Endothelial cell of umbilical vein (primary cell): ENCODE measurements at regions not wholly inside any gene's neighbourhood (a gene's known extent, or its start where the extent isn't known, plus 50 kb on each side); places are given as distances from the start of the nearest gene placed in this dataset.

Source experiments
- BruUV-seq: library from RNA; stranded (reverse); fragments of 400-500 nt; replicated peaks from 2 replicates; lab custom pipeline; 2021; lab: Mats Ljungman, UMichigan
- CTCF ChIA-PET: fragments of 300-600, 350-600 bp; sonication (Branson Sonifier 250); formaldehyde crosslinking; loops from one replicate; lab custom pipeline; 2021; ENCODE audit warnings: antibody characterized with exemption, inconsistent platforms; lab: Charles Lee
- POLR2A ChIA-PET: fragments of 300-600, 350-600 bp; sonication (Branson Sonifier 250); formaldehyde crosslinking; loops from one replicate; lab custom pipeline; 2021; ENCODE audit warnings: antibody characterized with exemption, inconsistent platforms; lab: Charles Lee
- DNase-seq: peaks from one replicate; pipeline ENCODE4 v3.0.0-alpha.2; 2011; ENCODE audit warnings: low read depth, low spot score
- FAIRE-seq: peaks from 2 replicates; lab custom pipeline; 2011; peaks lifted over from hg19 to GRCh38; lab: Jason Lieb, UNC
- H2AFZ ChIP-seq: 2 replicates; pipeline ENCODE4 v1.6.0; 2012; ENCODE audit warnings: low read depth, low read length, control low read depth, inconsistent platforms
- H3K27ac ChIP-seq: 2 replicates; pipeline ENCODE4 v1.5.1; 2011; ENCODE audit warnings: low read depth, mild to moderate bottlenecking, control low read depth, low read length, moderate library complexity; ENCODE audit not compliant: insufficient read depth
- H3K27me3 ChIP-seq, 2 experiments: 2 replicates each; pipeline versions ENCODE4 v1.6.0 to v1.6.1; 2011; ENCODE audit warnings: low read length in 2 of 2, mixed read lengths in 1 of 2; ENCODE audit not compliant: control insufficient read depth in 2 of 2, insufficient read depth in 2 of 2
- H3K36me3 ChIP-seq, 2 experiments: 2 replicates in 1 of 2; 3 replicates in 1 of 2; pipeline ENCODE4 v1.5.1; 2011; ENCODE audit warnings: low read length in 2 of 2, mild to moderate bottlenecking in 1 of 2, moderate library complexity in 1 of 2; ENCODE audit not compliant: control insufficient read depth in 2 of 2, insufficient read depth in 2 of 2; ENCODE audit errors: extremely low read depth in 1 of 2
- H3K4me1 ChIP-seq: 3 replicates; pipeline ENCODE4 v1.5.1; 2011; ENCODE audit warnings: mild to moderate bottlenecking, low read length; ENCODE audit not compliant: control insufficient read depth, insufficient read depth; ENCODE audit errors: extremely low read depth
- H3K4me2 ChIP-seq: 2 replicates; pipeline ENCODE4 v1.6.1; 2011; ENCODE audit warnings: low read length, control low read depth, mixed read lengths; ENCODE audit not compliant: insufficient read depth
- H3K4me3 ChIP-seq, 3 experiments: fragments of 200-600 bp in 1 of 3; sonication (generic), shearing (Covaris generic) in 1 of 3; replicated peaks in 1 of 3; 2 replicates each; pipeline ENCODE4 v1.5.1; 2011 to 2016; ENCODE audit warnings: control low read depth in 3 of 3, low read length in 3 of 3, mild to moderate bottlenecking in 2 of 3, inconsistent platforms in 1 of 3, low read depth in 1 of 3, moderate library complexity in 1 of 3; ENCODE audit not compliant: insufficient read depth in 1 of 3
- H3K79me2 ChIP-seq: 2 replicates; pipeline ENCODE4 v1.6.0; 2012; ENCODE audit warnings: low read length, inconsistent platforms; ENCODE audit not compliant: control insufficient read depth, insufficient read depth
- H3K9ac ChIP-seq: replicated peaks from 2 replicates; pipeline ENCODE3; 2011; ENCODE audit warnings: low read length, control low read depth; ENCODE audit not compliant: insufficient read depth; ENCODE audit errors: extremely low read depth
- H3K9me1 ChIP-seq: replicated peaks from 3 replicates; pipeline ENCODE4 v1.6.0; 2011; ENCODE audit warnings: mild to moderate bottlenecking, low read length; ENCODE audit not compliant: control insufficient read depth, insufficient read depth; ENCODE audit errors: extremely low read depth
- H3K9me3 ChIP-seq: replicated peaks from 2 replicates; pipeline ENCODE4 v1.5.1; 2012; ENCODE audit warnings: low read length, inconsistent platforms; ENCODE audit not compliant: control insufficient read depth, insufficient read depth
- H4K20me1 ChIP-seq: replicated peaks from 2 replicates; pipeline ENCODE3; 2011; ENCODE audit warnings: mild to moderate bottlenecking, low read length; ENCODE audit not compliant: control insufficient read depth, insufficient read depth; ENCODE audit errors: extremely low read depth
- CTCF ChIP-seq, 2 donors: IDR thresholded peaks; 1 replicate in 1 of 2; 2 replicates in 1 of 2; pipeline ENCODE4 v1.5.1; 2011; ENCODE audit warnings: low read length in 2 of 2, mild to moderate bottlenecking in 2 of 2, moderate library complexity in 2 of 2, control low read depth in 1 of 2, inconsistent platforms in 1 of 2, low read depth in 1 of 2; ENCODE audit not compliant: insufficient read depth in 1 of 2; ENCODE audit errors: extremely low read depth in 1 of 2
- EZH2 ChIP-seq: IDR thresholded peaks from 2 replicates; pipeline ENCODE4 v1.6.1; 2012; ENCODE audit warnings: borderline replicate concordance, low read depth, mild to moderate bottlenecking, moderate library complexity, low read length, inconsistent platforms; ENCODE audit not compliant: severe bottlenecking
- FOS ChIP-seq: IDR thresholded peaks from 2 replicates; pipeline ENCODE4 v1.6.1; 2011; ENCODE audit warnings: mild to moderate bottlenecking, low read length, moderate library complexity, borderline replicate concordance; ENCODE audit not compliant: insufficient read depth
- GATA2 ChIP-seq: IDR thresholded peaks from 2 replicates; pipeline ENCODE4 v1.7.0; 2011; ENCODE audit warnings: low read depth, mild to moderate bottlenecking, moderate library complexity, mixed read lengths, low read length; ENCODE audit not compliant: insufficient read length, insufficient read depth
- JUN ChIP-seq: IDR thresholded peaks from 2 replicates; pipeline ENCODE4 v1.6.1; 2011; ENCODE audit warnings: borderline replicate concordance, low read depth; ENCODE audit not compliant: insufficient read length, insufficient read depth
- MAX ChIP-seq: IDR thresholded peaks from 2 replicates; pipeline ENCODE4 v1.6.1; 2011; ENCODE audit not compliant: insufficient read depth, insufficient read length
- MYC ChIP-seq: IDR thresholded peaks from one replicate; pipeline ENCODE4 v1.6.1; 2011; ENCODE audit warnings: mild to moderate bottlenecking, low read depth, low read length
- POLR2A ChIP-seq: IDR thresholded peaks from 2 replicates; pipeline ENCODE4 v1.6.1; 2012; ENCODE audit warnings: low read depth, mild to moderate bottlenecking, control low read depth, low read length
- POLR2AphosphoS5 ChIP-seq: IDR thresholded peaks from 2 replicates; pipeline ENCODE4 v1.6.1; 2012; ENCODE audit warnings: low read depth, mild to moderate bottlenecking, control low read depth, low read length, moderate library complexity; ENCODE audit not compliant: insufficient read depth
- dilution Hi-C: fragments of 300-500 bp; cut with MboI; formaldehyde crosslinking; loops from one replicate; pipeline ENCODE4 v1.15.0; 2019; ENCODE audit warnings: low sequenced_read_pairs; ENCODE audit not compliant: extremely low pct_ligation_motif_present
- intact Hi-C: fragments of 100-400 bp; cut with micrococcal nuclease; formaldehyde crosslinking; loops from one replicate; pipeline ENCODE4 v1.10.0; 2022

GRCh38 chr12:13745111-13745860 is 236.1 kb downstream of the GRIN2B start:
- Histone ChIP-seq H2AFZ (no peak overlapping the region), H3K4me2 (no peak overlapping the region), H3K4me1 (no peaks in the 10 kb centered on the region), H3K27me3 (no peaks in the 10 kb centered on the region), H3K4me3 (no peak overlapping the region), H3K36me3 (no peaks in the 10 kb centered on the region), H3K9me1 (no peaks in the 10 kb centered on the region), H4K20me1 (no peaks in the 10 kb centered on the region), H3K79me2 (no peaks in the 10 kb centered on the region), H3K9me3 (no peaks in the 10 kb centered on the region), H3K27ac (no peak overlapping the region), H3K9ac (no peak overlapping the region)
- no TSS peak for BruUV-seq
- intact Hi-C loops: no loop called here
- TF ChIP-seq GATA2 (no peak), EZH2 (no peak), CTCF (IDR thresholded peaks at IDR 0.05; ENCODE audit: extremely low read depth in 1 of 2, insufficient read depth in 1 of 2, low read depth in 1 of 2, low read length in 2 of 2) (no peak), FOS (no peak), POLR2A (no peak), JUN (no peak), MYC (no peak), POLR2AphosphoS5 (no peak), MAX (no peak)
- no peak for DNase-seq
- ChIA-PET POLR2A (no interaction called here), CTCF (interaction anchor here (1.1 kb wide), 1 partner anchor 9 kb away, joined by 3 read pairs; no protein-coding TSS in a partner anchor)
- dilution Hi-C loops: no loop called here
- no peak for FAIRE-seq
